Heart left ventricle (tissue), 13 donors: ENCODE measurements at regions not wholly inside any gene's neighbourhood (a gene's known extent, or its start where the extent isn't known, plus 50 kb on each side); places are given as distances from the start of the nearest gene placed in this dataset.

ENCODE experiments used
- CTCF ChIP-seq, 12 donors: fragments of 200-600 bp; sonication (generic) in 4 of 12; IDR thresholded peaks; one replicate each; pipeline versions ENCODE4 v1.5.0 to v1.8.0; 2018 to 2022; ENCODE audit warnings: antibody characterized with exemption in 12 of 12, mild to moderate bottlenecking in 5 of 12
- POLR2A ChIP-seq, 2 donors: fragments of 450-650 bp; IDR thresholded peaks; one replicate each; pipeline ENCODE4 v1.6.1; 2017; ENCODE audit warnings: antibody characterized with exemption in 2 of 2, mild to moderate bottlenecking in 2 of 2, moderate library complexity in 2 of 2
- donor health status: ischemic (EF 13 %, LVEDD 7.1; RV severe dilation, severe dysfunction).
- donor health status: DM: no; HTN: yes; CAD: no.
- donor health status: DM: no; HTN: no; CAD: no.
- donor health status: ischemic (EF 25% LVEDD 6.9; RV normal size, moderate dysfunction).
- donor health status: ischemic (EF 25% LVEDD 5.7; RV mildly dilated, moderate dysfunction).
- donor health status: ischemic (EF 35%, LVEDD 5.7; RV mildly dilated, moderate dysfunction).
- donor health status: nonischemic (EF 11% LVEDD 7.7; RV severe dilation, severe dysfunction).
- donor health status: DM: yes; HTN: yes; CAD: no.
- donor health status: PGD.
- donor health status: ischemic (EF 29% LVEDD 5.4; RV normal size, mild dysfunction).
- donor health status: nonischemic (EF 23%, LVEDD 6.1; RV moderate dilation, normal function).

- TF ChIP-seq POLR2A (IDR thresholded peaks at IDR 0.05), result no peak
- TF ChIP-seq CTCF (IDR thresholded peaks at IDR 0.05), result no peak
These were observed 865.5 kb downstream of the CCDC85A start for GRCh38 chr2:57049273-57049672.
